GM12878 (cell line): ENCODE measurements at regions not wholly inside any gene's neighbourhood (a gene's known extent, or its start where the extent isn't known, plus 50 kb on each side); places are given as distances from the start of the nearest gene placed in this dataset.

Source experiments
- ATAC-seq: fragments of 200-7000 bp; cut with Tn5 transposase; 3 replicates; pipeline ENCODE4 v1.9.1; 2020; ENCODE audit warnings: mild to moderate bottlenecking, moderate library complexity
- BruUV-seq: library from RNA; stranded (reverse); fragments of 400-500 nt; replicated peaks from 2 replicates; lab custom pipeline; 2021; lab: Mats Ljungman, UMichigan
- CTCF ChIA-PET: fragments of 300-600 bp; sonication (Branson Sonifier 250); formaldehyde crosslinking; extraction: SDS; loops from one replicate; lab custom pipeline; 2021; ENCODE audit warnings: inconsistent platforms; lab: Yijun Ruan, JAX
- POLR2A ChIA-PET: fragments of 350-600 bp; formaldehyde crosslinking; extraction: SDS; loops from one replicate; lab custom pipeline; 2021; ENCODE audit warnings: inconsistent platforms; lab: Charles Lee
- RAD21 ChIA-PET: fragments of 300-600 bp; sonication (Branson Sonifier 250); formaldehyde crosslinking; loops from one replicate; lab custom pipeline; 2023; ENCODE audit warnings: antibody characterized with exemption; ENCODE audit not compliant: unreplicated experiment; lab: Charles Lee
- SMC1A ChIA-PET: fragments of 300-600 bp; sonication (Branson Sonifier 250); formaldehyde crosslinking; loops from one replicate; lab custom pipeline; 2023; ENCODE audit not compliant: unreplicated experiment, uncharacterized antibody; lab: Charles Lee
- DNase-seq: peaks from one replicate; pipeline ENCODE4 v3.0.0-alpha.2; 2011; ENCODE audit warnings: low read depth, low spot score
- FAIRE-seq: peaks from 3 replicates; lab custom pipeline; 2011; peaks lifted over from hg19 to GRCh38; lab: Jason Lieb, UNC
- H2AFZ ChIP-seq: 2 replicates; pipeline ENCODE4 v1.6.0; 2011; ENCODE audit warnings: low read depth, low read length, control low read depth; ENCODE audit not compliant: control insufficient read depth
- H3K27ac ChIP-seq: 2 replicates; pipeline ENCODE4 v1.5.1; 2011; ENCODE audit warnings: control low read depth; ENCODE audit not compliant: control insufficient read depth, insufficient read depth
- H3K27me3 ChIP-seq, 2 experiments: replicated peaks in 1 of 2; 2 replicates each; pipeline versions ENCODE4 v1.6.0 to v1.6.1; 2011; ENCODE audit warnings: low read length in 1 of 2; ENCODE audit not compliant: control insufficient read depth in 2 of 2, insufficient read depth in 2 of 2
- H3K36me3 ChIP-seq, 2 experiments: 2 replicates each; pipeline ENCODE4 v1.5.1; 2011; ENCODE audit warnings: low read length in 1 of 2; ENCODE audit not compliant: control insufficient read depth in 2 of 2, insufficient read depth in 2 of 2
- H3K4me1 ChIP-seq: 2 replicates; pipeline ENCODE4 v1.6.1; 2011; ENCODE audit warnings: mild to moderate bottlenecking, low read length, moderate library complexity, mixed read lengths; ENCODE audit not compliant: control insufficient read depth, insufficient read depth
- H3K4me2 ChIP-seq: 2 replicates; pipeline ENCODE4 v1.6.0; 2011; ENCODE audit warnings: control low read depth; ENCODE audit not compliant: control insufficient read depth, insufficient read depth
- H3K4me3 ChIP-seq: fragments of 200-600 bp; sonication (generic); 2 replicates; pipeline ENCODE4 v1.5.1; 2016
- H3K79me2 ChIP-seq: 2 replicates; pipeline ENCODE4 v1.6.0; 2011; ENCODE audit warnings: low read length; ENCODE audit not compliant: control insufficient read depth, insufficient read depth
- H3K9ac ChIP-seq: 2 replicates; pipeline ENCODE4 v1.8.0; 2011; ENCODE audit warnings: low read length, control low read depth, mixed read lengths; ENCODE audit not compliant: control insufficient read depth, insufficient read depth
- H3K9me3 ChIP-seq: replicated peaks from 3 replicates; pipeline ENCODE4 v1.5.1; 2011; ENCODE audit warnings: mild to moderate bottlenecking, low read length; ENCODE audit not compliant: control insufficient read depth, insufficient read depth
- H4K20me1 ChIP-seq: 2 replicates; pipeline ENCODE4 v1.6.0; 2011; ENCODE audit not compliant: control insufficient read depth, insufficient read depth
- BCL3 ChIP-seq: IDR thresholded peaks from 2 replicates; pipeline ENCODE4 v1.6.1; 2011; ENCODE audit warnings: borderline replicate concordance, low read depth, mild to moderate bottlenecking, moderate library complexity, low read length; ENCODE audit not compliant: insufficient read depth, poor library complexity, severe bottlenecking
- HSF1 ChIP-seq: fragments of 150-350 bp; IDR thresholded peaks from 2 replicates; pipeline ENCODE4 v1.6.1; 2014; ENCODE audit warnings: mild to moderate bottlenecking, low read depth, low read length
- LARP7 ChIP-seq: fragments of 450-650 bp; IDR thresholded peaks from 2 replicates; pipeline ENCODE4 v1.6.1; 2017; ENCODE audit warnings: mild to moderate bottlenecking
- MEF2B ChIP-seq: fragments of 450-650 bp; IDR thresholded peaks from 2 replicates; pipeline ENCODE4 v1.6.1; 2018; ENCODE audit warnings: mild to moderate bottlenecking, moderate library complexity; ENCODE audit not compliant: partially characterized antibody, poor library complexity, severe bottlenecking
- POU2F2 ChIP-seq: IDR thresholded peaks from 3 replicates; pipeline ENCODE4 v1.6.1; 2011; ENCODE audit warnings: low read depth, mild to moderate bottlenecking, low read length, borderline replicate concordance
- PRDM15 ChIP-seq: fragments of 450-650 bp; formaldehyde crosslinking; IDR thresholded peaks from 2 replicates; pipeline ENCODE4 v1.4.0; 2020; ENCODE audit warnings: mild to moderate bottlenecking, moderate library complexity
- RUNX3 ChIP-seq: IDR thresholded peaks from 2 replicates; pipeline ENCODE4 v1.6.1; 2012; ENCODE audit warnings: low read length, inconsistent platforms
- SMAD1 ChIP-seq: fragments of 450-650 bp; IDR thresholded peaks from 2 replicates; pipeline ENCODE4 v1.6.1; 2018; ENCODE audit warnings: mild to moderate bottlenecking, low read depth; ENCODE audit not compliant: partially characterized antibody
- SMC3 ChIP-seq: IDR thresholded peaks from 2 replicates; pipeline ENCODE4 v1.6.1; 2011; ENCODE audit warnings: low read length, improper control_type of control experiment, borderline replicate concordance
- SREBF1 ChIP-seq: IDR thresholded peaks from 2 replicates; pipeline ENCODE4 v1.6.1; 2012; ENCODE audit warnings: mild to moderate bottlenecking, low read length
- SREBF2 ChIP-seq: IDR thresholded peaks from 2 replicates; pipeline ENCODE4 v1.6.1; 2012; ENCODE audit warnings: mild to moderate bottlenecking, low read length
- SRF ChIP-seq, 2 experiments: IDR thresholded peaks; 2 replicates each; pipeline ENCODE4 v1.6.1; 2011; ENCODE audit warnings: low read depth in 2 of 2, low read length in 2 of 2, mild to moderate bottlenecking in 1 of 2, moderate library complexity in 1 of 2
- TBL1XR1 ChIP-seq: IDR thresholded peaks from 2 replicates; pipeline ENCODE4 v1.6.1; 2012; ENCODE audit warnings: low read depth, low read length, improper control_type of control experiment
- TCF12 ChIP-seq: IDR thresholded peaks from 2 replicates; pipeline ENCODE4 v1.6.1; 2011; ENCODE audit warnings: low read depth, mild to moderate bottlenecking, low read length
- ZBED1 ChIP-seq: IDR thresholded peaks from 2 replicates; pipeline ENCODE4 v1.6.1; 2016; ENCODE audit warnings: borderline replicate concordance
- ZNF217 ChIP-seq: fragments of 450-650 bp; IDR thresholded peaks from 2 replicates; pipeline ENCODE4 v1.6.1; 2017; ENCODE audit warnings: antibody characterized with exemption, mild to moderate bottlenecking
- ZZZ3 ChIP-seq: IDR thresholded peaks from 2 replicates; pipeline ENCODE4 v1.6.1; 2011; ENCODE audit warnings: low read depth; ENCODE audit not compliant: control insufficient read depth, insufficient read length
- WGBS: methylation state at CpG from one replicate; pipeline ENCODE4 v1.1.6; 2016; ENCODE audit warnings: low lambda C conversion rate; ENCODE audit not compliant: insufficient replicate concordance, insufficient coverage; ENCODE audit errors: missing lambda C conversion rate; 5-methylcytosine and 5-hydroxymethylcytosine counted together
- in situ Hi-C: fragments of 300-500 bp; cut with MboI; formaldehyde crosslinking; loops from 9 replicates; pipeline ENCODE4 v1.14.3; 2018; ENCODE audit warnings: mixed read lengths
- intact Hi-C: fragments of 100-400 bp; cut with micrococcal nuclease; formaldehyde crosslinking; loops from one replicate; pipeline ENCODE4 v1.14.2; 2022; ENCODE audit not compliant: unreplicated experiment

GRCh38 chr6:120584111-120584760 is 750.0 kb downstream of the TBC1D32 start:
- no peak for DNase-seq
- Histone ChIP-seq H2AFZ (no peak overlapping the region), H3K79me2 (no peaks in the 10 kb centered on the region), H3K4me1 (no peaks in the 10 kb centered on the region), H3K27ac (no peak overlapping the region), H4K20me1 (no peaks in the 10 kb centered on the region), H3K4me2 (no peak overlapping the region), H3K9me3 (no peaks in the 10 kb centered on the region), H3K9ac (no peak overlapping the region), H3K4me3 (no peak overlapping the region), H3K36me3 (no peaks in the 10 kb centered on the region), H3K27me3 (no peaks in the 10 kb centered on the region)
- POLR2A ChIA-PET = no interaction called here
- in situ Hi-C loops = no loop called here
- BruUV-seq = no TSS peak
- FAIRE-seq = no peak
- ATAC-seq = no peak
- intact Hi-C loops = no loop called here
- 8% methylated on average over 9 of the region's 9 CpGs for WGBS
- SMC1A ChIA-PET = interaction anchor here (0.6 kb wide), 1 partner anchor 123 kb away, joined by 3 read pairs; no protein-coding TSS in a partner anchor
- TF ChIP-seq SREBF1 = no peak
- TF ChIP-seq SMC3 = no peak
- no peak for TF ChIP-seq PRDM15
- no peak for TF ChIP-seq SRF (IDR thresholded peaks at IDR 0.05; ENCODE audit: low read depth in 2 of 2, low read length in 2 of 2)
- no peak for TF ChIP-seq SMAD1
- no peak for TF ChIP-seq MEF2B
- no peak for TF ChIP-seq ZZZ3
- TF ChIP-seq BCL3 = no peak
- no peak for TF ChIP-seq ZNF217
- no peak for TF ChIP-seq TCF12
- no peak for TF ChIP-seq LARP7
- TF ChIP-seq RUNX3 = no peak
- no peak for TF ChIP-seq TBL1XR1
- TF ChIP-seq POU2F2 = no peak
- no peak for TF ChIP-seq ZBED1
- no peak for TF ChIP-seq HSF1
- no peak for TF ChIP-seq SREBF2
- RAD21 ChIA-PET = no interaction called here
- CTCF ChIA-PET = no interaction called here
